Tibial nerve (tissue), 4 donors: ENCODE measurements at regions not wholly inside any gene's neighbourhood (a gene's known extent, or its start where the extent isn't known, plus 50 kb on each side); places are given as distances from the start of the nearest gene placed in this dataset.
"Not testable (repeated sequence)": the region's sequence is repeated elsewhere in the genome, so short reads cannot be mapped to it uniquely, and the experiment has no call there.

ENCODE experiments used
- EP300 ChIP-seq, 2 donors: sonication (generic); formaldehyde crosslinking; IDR thresholded peaks; one replicate each; pipeline ENCODE4 v1.6.1; 2017; ENCODE audit warnings: antibody characterized with exemption in 2 of 2, mild to moderate bottlenecking in 1 of 2
- POLR2A ChIP-seq, 2 donors: fragments of 450-650 bp; IDR thresholded peaks; one replicate each; pipeline ENCODE4 v1.6.1; 2017; ENCODE audit warnings: antibody characterized with exemption in 2 of 2, mild to moderate bottlenecking in 2 of 2, moderate library complexity in 2 of 2
- TF ChIP-seq, protein P1 (sequence below), 5 experiments: fragments of 200-600 bp in 3 of 5; fragments of 450-650 bp in 2 of 5; sonication (generic) in 3 of 5; IDR thresholded peaks; one replicate each; pipeline ENCODE4 v1.5.1; 2016 to 2019; ENCODE audit warnings: antibody characterized with exemption in 5 of 5, mild to moderate bottlenecking in 3 of 5, moderate library complexity in 2 of 5

DNA sequence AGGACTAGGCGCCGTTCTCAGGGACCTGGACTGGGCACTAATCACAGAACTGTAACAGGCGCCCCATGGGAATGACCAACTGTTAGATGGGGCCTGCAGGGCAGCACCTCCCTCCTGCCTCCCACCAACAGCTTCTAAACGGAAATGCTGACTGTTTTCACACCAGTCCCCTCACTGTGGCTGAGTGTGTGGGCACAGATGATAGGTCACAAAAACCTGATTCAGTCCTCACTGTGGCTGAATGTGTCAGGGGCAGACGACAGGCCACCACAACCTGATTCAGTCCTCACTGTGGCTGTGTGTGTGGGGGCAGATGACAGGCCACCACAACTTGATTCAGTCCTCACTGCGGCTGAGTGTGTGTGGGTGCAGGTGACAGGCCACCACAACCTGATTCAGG is 1499.9 kb upstream of the USP9Y start:
- TF ChIP-seq, protein P1, sequence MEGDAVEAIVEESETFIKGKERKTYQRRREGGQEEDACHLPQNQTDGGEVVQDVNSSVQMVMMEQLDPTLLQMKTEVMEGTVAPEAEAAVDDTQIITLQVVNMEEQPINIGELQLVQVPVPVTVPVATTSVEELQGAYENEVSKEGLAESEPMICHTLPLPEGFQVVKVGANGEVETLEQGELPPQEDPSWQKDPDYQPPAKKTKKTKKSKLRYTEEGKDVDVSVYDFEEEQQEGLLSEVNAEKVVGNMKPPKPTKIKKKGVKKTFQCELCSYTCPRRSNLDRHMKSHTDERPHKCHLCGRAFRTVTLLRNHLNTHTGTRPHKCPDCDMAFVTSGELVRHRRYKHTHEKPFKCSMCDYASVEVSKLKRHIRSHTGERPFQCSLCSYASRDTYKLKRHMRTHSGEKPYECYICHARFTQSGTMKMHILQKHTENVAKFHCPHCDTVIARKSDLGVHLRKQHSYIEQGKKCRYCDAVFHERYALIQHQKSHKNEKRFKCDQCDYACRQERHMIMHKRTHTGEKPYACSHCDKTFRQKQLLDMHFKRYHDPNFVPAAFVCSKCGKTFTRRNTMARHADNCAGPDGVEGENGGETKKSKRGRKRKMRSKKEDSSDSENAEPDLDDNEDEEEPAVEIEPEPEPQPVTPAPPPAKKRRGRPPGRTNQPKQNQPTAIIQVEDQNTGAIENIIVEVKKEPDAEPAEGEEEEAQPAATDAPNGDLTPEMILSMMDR (IDR thresholded peaks at IDR 0.05): not testable (repeated sequence)
- TF ChIP-seq EP300, POLR2A (IDR thresholded peaks at IDR 0.05): not testable (repeated sequence)
